DND-41 (cell line): ENCODE measurements at regions not wholly inside any gene's neighbourhood (a gene's known extent, or its start where the extent isn't known, plus 50 kb on each side); places are given as distances from the start of the nearest gene placed in this dataset.
"Not testable (repeated sequence)": the region's sequence is repeated elsewhere in the genome, so short reads cannot be mapped to it uniquely, and the experiment has no call there.

Source experiments
- ATAC-seq: fragments of 200-7000 bp; cut with Tn5 transposase; 3 replicates; pipeline ENCODE4 v1.9.1; 2021; ENCODE audit warnings: low read depth; ENCODE audit not compliant: insufficient read depth
- DNase-seq: peaks from one replicate; pipeline ENCODE4 v3.0.0-alpha.2; 2020
- H2AFZ ChIP-seq: 2 replicates; pipeline ENCODE4 v1.6.0; 2012; ENCODE audit warnings: low read depth, low read length
- H3K27ac ChIP-seq: 2 replicates; pipeline ENCODE4 v1.5.1; 2012; ENCODE audit warnings: low read length, inconsistent platforms
- H3K27me3 ChIP-seq: fragments of 200-600 bp; sonication (generic); 2 replicates; pipeline ENCODE4 v1.6.0; 2012; ENCODE audit warnings: low read length, mild to moderate bottlenecking, inconsistent platforms; ENCODE audit not compliant: insufficient read depth, poor library complexity
- H3K36me3 ChIP-seq: 2 replicates; pipeline ENCODE4 v1.5.1; 2012; ENCODE audit warnings: low read length, inconsistent platforms; ENCODE audit not compliant: insufficient read depth
- H3K4me1 ChIP-seq: 2 replicates; pipeline ENCODE4 v1.5.1; 2012; ENCODE audit warnings: mild to moderate bottlenecking, low read length; ENCODE audit not compliant: insufficient read depth
- H3K4me2 ChIP-seq: 2 replicates; pipeline ENCODE4 v1.6.0; 2012; ENCODE audit warnings: mild to moderate bottlenecking, moderate library complexity, low read length, inconsistent platforms; ENCODE audit not compliant: insufficient read depth
- H3K4me3 ChIP-seq, 2 experiments: fragments of 200-600 bp in 1 of 2; shearing (Covaris generic) in 1 of 2; 2 replicates each; pipeline ENCODE4 v1.5.1; 2012 to 2016; ENCODE audit warnings: inconsistent platforms in 2 of 2, low read length in 2 of 2, mild to moderate bottlenecking in 2 of 2, low read depth in 1 of 2, moderate library complexity in 1 of 2
- H3K79me2 ChIP-seq: 2 replicates; pipeline ENCODE4 v1.6.0; 2012; ENCODE audit warnings: low read length, inconsistent platforms; ENCODE audit not compliant: insufficient read depth
- H3K9ac ChIP-seq: 2 replicates; pipeline ENCODE4 v1.6.0; 2012; ENCODE audit warnings: low read depth, mild to moderate bottlenecking, inconsistent platforms, low read length, moderate library complexity
- H3K9me3 ChIP-seq: 2 replicates; pipeline ENCODE4 v1.5.1; 2012; ENCODE audit warnings: low read length, moderate library complexity, mild to moderate bottlenecking, inconsistent platforms; ENCODE audit not compliant: insufficient read depth, severe bottlenecking
- H4K20me1 ChIP-seq: 2 replicates; pipeline ENCODE4 v1.6.0; 2012; ENCODE audit warnings: low read length; ENCODE audit not compliant: insufficient read depth
- CTCF ChIP-seq: IDR thresholded peaks from 2 replicates; pipeline ENCODE4 v1.5.1; 2012; ENCODE audit warnings: borderline replicate concordance, low read length, moderate library complexity, mild to moderate bottlenecking; ENCODE audit not compliant: poor library complexity, severe bottlenecking; ENCODE audit errors: extremely low read depth
- EZH2 ChIP-seq: IDR thresholded peaks from 3 replicates; pipeline ENCODE4 v1.6.1; 2012; ENCODE audit warnings: borderline replicate concordance, low read depth, mild to moderate bottlenecking, moderate library complexity, low read length, inconsistent platforms; ENCODE audit not compliant: severe bottlenecking

GRCh38 chr4:94038195-94038594 is 169.5 kb upstream of the SMARCAD1 start:
- Histone ChIP-seq H4K20me1 (no peaks in the 10 kb centered on the region), H3K4me3 (no peak overlapping the region), H3K79me2 (no peaks in the 10 kb centered on the region), H3K4me1 (no peaks in the 10 kb centered on the region), H3K27me3 (no peaks in the 10 kb centered on the region), H3K4me2 (no peak overlapping the region), H3K27ac (no peak overlapping the region), H3K9ac (no peak overlapping the region), H3K9me3 (no peaks in the 10 kb centered on the region), H3K36me3 (no peaks in the 10 kb centered on the region), H2AFZ (no peak overlapping the region)
- TF ChIP-seq CTCF = no peak
- TF ChIP-seq EZH2 = no peak
- ATAC-seq (no peak), DNase-seq (no peak)

- no peaks in the 10 kb centered on the region for H3K79me2 ChIP-seq
- H3K27ac ChIP-seq = no peak overlapping the region
- no peak overlapping the region for H3K4me2 ChIP-seq
- no peaks in the 10 kb centered on the region for H3K9me3 ChIP-seq
- H3K36me3 ChIP-seq = no peaks in the 10 kb centered on the region
- H2AFZ ChIP-seq = no peak overlapping the region
- no peak for ATAC-seq
- TF ChIP-seq CTCF = no peak
- no peak for TF ChIP-seq EZH2
- no peaks in the 10 kb centered on the region for H3K4me1 ChIP-seq
- H3K27me3 ChIP-seq = no peaks in the 10 kb centered on the region
- no peak for DNase-seq
- no peaks in the 10 kb centered on the region for H4K20me1 ChIP-seq
- H3K4me3 ChIP-seq = no peak overlapping the region
- H3K9ac ChIP-seq = no peak overlapping the region
These were observed 168.4 kb upstream of the SMARCAD1 start for GRCh38 chr4:94039226-94039625.

- not testable (repeated sequence) for H3K36me3 ChIP-seq, H3K4me1 ChIP-seq, H3K9me3 ChIP-seq, H4K20me1 ChIP-seq, H2AFZ ChIP-seq, H3K4me2 ChIP-seq, ATAC-seq, H3K9ac ChIP-seq, DNase-seq, H3K4me3 ChIP-seq, H3K27ac ChIP-seq, H3K79me2 ChIP-seq, H3K27me3 ChIP-seq
These were observed 163.2 kb upstream of the SMARCAD1 start for GRCh38 chr4:94044471-94044870.

GRCh38 chr4:94063084-94063483 is 144.6 kb upstream of the SMARCAD1 start:
- Histone ChIP-seq H3K4me2 (no peak overlapping the region), H3K9ac (no peak overlapping the region), H3K9me3 (no peaks in the 10 kb centered on the region), H4K20me1 (no peaks in the 10 kb centered on the region), H3K36me3 (no peaks in the 10 kb centered on the region), H2AFZ (no peak overlapping the region), H3K4me3 (no peak overlapping the region), H3K79me2 (no peaks in the 10 kb centered on the region), H3K4me1 (no peaks in the 10 kb centered on the region), H3K27ac (no peak overlapping the region), H3K27me3 (no peaks in the 10 kb centered on the region)
- TF ChIP-seq CTCF = no peak
- DNase-seq (no peak), ATAC-seq (no peak)
